ENCODE measurements at regions not wholly inside any gene's neighbourhood (a gene's known extent, or its start where the extent isn't known, plus 50 kb on each side); places are given as distances from the start of the nearest gene placed in this dataset.
"Not testable (repeated sequence)": the region's sequence is repeated elsewhere in the genome, so short reads cannot be mapped to it uniquely, and the experiment has no call there.

DNA sequence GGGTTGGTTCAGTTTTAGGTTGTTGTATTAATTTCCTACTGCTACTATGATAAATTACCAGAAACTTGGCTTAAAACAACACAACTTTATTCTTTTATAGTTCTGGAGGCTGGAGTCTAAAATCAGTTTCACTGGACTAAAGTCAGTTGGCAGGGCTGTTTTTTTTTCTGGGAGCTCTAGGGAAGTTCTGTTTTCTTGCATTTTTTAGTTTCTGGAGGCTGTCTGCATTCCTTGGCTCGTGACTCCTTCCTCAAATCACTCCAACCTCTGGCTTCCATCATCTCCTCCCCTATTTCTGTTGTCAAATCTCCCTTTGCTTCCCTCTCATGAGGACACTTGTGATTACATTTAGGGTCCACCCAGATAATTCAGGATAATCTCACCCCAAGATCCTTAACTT, 51.3 kb upstream of the SUB1 start:
- no peak for DNase-seq

DNA sequence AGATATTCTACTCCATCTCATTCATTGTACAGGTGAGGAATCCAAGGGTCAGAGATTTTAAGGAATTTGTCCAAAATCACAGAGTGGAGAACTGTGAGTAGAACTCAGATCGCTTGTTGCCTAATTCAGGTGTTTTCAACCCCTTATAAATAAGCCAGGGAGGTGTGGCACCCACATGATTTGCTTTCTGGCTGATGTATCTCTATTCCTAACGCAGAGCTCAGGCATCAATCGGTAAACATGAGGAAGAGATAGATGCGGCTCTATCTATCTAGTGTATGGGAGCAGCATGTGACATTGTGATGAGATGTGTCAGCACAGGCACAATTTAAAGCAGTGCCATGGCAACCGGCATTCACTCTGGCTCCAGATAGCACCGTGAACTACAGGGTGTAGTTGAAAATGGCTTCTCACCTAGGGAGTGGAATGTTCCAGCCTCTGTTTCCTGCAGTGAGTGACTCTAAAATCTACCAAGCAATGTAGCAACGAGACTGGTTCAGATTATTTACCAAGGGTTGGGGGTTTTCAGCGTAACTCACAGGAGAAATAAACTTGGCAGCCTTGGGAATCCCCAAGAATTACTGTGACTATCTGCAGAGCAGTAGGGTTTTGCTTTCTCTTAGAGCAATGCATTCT, 53.4 kb upstream of the SUB1 start:
- no peak for DNase-seq

DNA sequence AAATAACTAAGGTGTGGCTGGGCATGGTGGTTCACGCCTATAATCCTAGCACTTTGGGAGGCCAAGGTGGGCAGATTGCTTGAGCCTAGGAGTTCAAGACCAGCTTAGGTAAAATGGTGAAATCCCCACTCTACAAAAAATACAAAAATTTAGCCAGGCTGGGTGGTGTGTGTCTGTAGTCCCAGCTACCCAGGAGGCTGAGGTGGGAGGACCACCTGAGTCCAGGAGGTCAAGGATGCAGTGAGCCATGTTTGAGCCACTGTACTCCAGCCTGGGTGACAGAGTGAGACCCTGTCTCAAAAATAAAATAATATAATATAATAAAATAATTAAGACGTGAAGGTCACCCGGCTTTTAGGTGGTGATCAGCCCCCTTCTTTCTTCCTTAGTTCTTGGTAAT, 58.0 kb upstream of the SUB1 start:
- not testable (repeated sequence) for DNase-seq

DNA sequence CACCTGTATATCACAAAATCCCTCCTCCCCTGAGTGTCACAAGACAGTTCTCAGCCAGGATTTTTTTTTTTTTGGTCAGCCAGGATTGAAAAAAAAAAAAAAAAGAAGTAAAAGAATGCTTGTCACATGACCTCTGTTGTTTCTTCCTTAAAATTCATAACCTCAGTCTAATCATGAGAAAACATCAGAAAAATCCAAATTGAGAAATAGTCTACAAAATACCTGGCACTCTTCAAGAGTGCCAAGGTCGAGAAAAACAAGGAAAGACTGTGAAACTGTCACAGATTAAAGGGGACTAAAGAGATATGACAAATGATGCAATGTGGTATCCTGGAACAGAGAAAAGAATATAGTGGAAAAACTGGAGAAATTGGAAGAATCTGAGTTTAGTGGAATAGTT, 58.5 kb upstream of the SUB1 start:
- DNase-seq = no peak

DNA sequence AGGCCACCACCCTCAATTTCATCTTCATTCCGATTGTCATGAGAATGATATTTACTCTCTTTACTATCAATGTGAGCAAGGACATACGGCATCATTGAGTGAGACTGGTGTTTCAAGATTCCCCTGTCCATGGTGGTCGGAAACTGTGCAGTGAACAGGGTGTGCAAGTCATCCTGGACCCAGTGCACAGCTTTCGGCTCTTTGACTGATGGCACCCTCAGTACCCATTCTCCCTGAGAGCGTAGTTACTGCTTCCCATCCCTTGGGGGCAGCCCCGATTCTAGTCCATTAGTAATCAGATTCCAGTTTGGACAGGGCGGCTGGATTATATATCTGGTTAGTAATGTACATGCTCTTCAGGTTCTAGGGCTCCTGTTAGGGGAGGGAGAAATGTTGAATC, 61.7 kb upstream of the SUB1 start:
- DNase-seq = no peak

DNA sequence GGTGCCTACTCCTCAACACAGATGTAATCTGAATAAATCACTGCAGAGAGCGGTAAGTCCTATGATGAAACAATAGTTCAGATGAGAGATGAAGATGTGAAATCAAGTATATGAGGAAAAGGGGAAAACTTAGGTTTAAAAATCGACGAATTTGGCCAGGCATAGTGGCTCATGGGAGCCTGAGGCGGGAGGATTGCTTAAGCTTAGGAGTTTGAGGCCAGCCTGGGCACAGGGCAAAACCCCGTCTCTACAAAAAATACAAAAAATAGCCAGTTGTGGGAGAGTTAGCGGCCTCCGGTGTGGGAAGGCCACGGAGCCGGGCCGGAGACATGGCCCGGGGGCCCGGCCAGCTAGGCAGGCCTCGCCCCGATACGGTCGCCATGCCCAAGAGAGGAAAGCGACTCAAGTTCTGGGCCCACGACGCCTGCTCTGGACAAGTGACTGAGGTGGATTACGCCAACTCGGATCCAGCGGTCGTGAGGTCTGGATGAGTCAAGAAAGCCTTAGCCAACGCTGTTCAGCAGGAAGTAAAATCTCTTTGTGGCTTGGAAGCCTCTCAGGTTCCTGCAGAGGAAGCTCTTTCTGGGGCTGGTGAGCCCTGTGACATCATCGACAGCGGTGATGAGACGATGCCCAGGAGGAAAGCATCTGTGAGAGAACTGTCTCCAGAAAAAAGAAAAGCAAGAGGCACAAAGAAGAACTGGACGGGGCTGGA, 62.8 kb upstream of the SUB1 start:
- DNase-seq = no peak

DNA sequence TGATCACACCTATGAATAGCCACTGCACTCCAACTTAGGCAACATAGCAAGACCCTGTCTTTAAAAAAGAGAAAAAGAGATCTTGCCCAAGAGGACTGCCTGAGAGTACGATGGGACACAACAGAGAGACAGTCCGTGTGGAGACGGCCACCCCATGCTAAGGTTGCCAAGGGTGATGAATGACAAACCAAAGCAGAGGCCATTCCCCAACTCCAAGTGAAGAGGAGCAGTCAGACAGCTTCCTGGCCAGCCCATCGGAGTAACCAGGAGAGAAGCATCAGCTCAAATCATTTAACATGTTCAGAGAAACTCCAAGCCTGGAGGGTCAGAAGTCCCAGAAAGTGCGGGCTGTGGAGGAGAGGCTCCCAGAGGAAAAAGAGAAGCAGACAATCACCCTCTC, 63.9 kb upstream of the SUB1 start:
- DNase-seq = no peak

DNA sequence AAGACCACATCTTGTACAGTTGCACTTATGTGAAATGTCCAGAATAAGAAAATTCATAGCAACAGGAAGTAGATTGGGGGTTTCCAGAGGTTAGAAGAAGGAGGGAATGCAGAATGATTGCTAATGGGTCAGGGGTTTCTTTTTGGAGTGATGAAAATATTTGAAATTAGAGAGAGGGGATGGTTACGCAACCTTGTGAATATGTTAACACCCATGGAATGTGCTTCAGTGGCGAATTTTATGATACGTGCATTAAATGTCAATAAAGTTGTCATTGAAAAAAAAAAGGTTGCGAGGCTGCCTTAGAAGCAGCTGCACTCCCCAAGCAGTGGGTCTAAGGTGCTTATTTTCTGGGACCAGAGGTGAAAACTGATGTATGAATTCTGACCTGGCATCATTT, 64.4 kb upstream of the SUB1 start:
- DNase-seq = no peak

DNA sequence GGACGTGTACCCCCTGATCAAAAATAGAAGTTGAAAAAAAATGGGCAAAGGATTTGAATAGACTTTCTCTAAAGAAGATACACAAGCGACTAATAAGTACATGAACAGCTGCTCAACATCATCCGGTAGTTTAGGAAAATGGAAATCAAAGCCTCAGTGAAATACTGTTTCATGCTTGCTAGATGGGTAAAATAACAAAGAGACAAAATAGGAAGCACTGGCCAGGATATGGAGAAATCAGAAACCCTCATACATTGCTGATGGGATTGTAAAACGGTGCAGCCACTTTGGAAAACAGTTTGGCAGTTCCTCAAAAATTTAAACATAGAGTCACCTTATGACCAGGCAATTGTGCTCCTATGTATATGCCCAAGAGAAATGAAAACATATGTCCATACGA, 65.0 kb upstream of the SUB1 start:
- no peak for DNase-seq

DNA sequence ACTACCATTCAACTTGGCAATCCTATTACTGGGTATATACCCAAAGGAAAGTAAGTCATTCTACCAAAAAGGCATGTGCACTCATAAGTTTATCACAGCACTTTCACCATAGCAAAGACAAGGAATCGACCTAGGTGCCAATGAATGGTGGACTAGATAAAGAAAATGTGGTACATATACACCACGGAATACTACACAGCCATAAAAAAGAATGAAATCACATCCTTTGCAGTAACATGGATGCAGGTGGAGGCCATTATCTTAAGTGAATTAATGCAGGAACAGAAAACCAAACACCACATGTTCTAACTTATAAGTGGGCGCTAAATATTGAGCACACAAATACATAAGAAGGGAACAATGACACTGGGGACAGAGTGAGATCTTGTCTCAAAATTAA, 65.8 kb upstream of the SUB1 start:
- DNase-seq = no peak

DNA sequence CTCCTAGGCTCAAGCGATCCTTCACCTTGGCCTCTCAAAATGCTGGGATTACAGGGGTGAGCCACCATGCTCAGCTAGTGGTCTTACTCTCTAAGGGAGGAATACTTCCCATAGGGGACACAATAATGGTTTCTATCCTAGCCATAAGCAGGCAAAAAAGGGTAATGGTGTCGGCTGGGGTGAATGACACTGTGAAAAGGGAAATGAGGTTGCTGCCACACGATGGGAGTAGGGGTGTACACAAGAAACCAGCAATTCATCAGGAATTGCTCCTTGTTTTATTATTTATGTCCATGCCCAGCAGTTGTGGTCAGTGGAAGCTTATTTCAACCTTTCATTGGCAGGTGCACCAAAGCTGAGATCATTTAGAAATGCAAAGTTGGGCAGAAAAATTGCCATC, 70.3 kb upstream of the ZFR start:
- DNase-seq = no peak

DNA sequence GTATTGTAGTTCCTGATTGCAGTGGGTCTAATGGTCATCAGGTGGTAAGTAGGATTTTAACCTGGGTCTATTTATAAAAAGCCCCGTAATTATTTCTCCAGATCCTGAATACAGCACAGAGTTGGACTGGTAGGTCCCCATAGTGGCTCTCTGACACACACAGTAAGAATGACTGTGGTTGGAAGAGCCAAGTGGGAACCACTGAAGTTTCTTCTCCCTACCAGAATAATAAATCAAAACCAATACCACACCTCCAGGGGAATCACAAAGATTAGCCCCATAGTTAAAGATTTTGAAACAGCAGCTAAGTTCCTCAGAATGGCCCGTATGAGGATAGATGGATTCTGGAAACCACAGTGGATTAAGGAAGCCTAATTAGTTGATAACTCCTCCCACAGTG, 68.4 kb upstream of the ZFR start:
- DNase-seq = no peak

DNA sequence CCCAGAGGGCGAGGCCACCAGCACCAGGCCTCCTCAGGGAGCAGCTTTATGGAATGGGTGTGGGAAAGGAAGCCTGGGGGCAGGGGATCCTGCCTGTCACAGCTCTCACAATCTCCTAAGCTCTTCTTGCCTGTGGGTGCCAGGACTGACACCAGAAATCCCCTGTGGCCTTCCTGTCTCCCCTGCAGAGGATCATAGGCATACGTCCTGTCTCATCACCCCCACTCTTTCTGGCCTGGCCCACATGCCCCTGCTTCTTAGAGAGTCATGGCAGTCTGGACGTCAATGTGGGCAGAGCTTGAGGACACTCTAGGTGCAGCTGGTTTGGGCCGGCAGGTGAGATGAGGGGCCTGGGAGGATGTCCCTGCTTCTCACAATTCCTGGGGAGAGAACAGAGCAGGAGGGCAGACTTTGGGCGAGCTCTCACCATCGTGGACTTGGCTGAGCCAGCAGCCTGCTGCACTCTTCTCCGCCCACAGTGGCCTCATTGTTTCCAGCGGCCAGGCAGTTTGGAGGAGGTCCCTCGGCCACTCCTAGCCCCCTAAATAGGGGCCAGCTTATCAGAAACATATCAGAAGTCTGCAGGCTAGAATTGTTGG, 67.3 kb upstream of the ZFR start:
- peak; percentile 5 for DNase-seq

DNA sequence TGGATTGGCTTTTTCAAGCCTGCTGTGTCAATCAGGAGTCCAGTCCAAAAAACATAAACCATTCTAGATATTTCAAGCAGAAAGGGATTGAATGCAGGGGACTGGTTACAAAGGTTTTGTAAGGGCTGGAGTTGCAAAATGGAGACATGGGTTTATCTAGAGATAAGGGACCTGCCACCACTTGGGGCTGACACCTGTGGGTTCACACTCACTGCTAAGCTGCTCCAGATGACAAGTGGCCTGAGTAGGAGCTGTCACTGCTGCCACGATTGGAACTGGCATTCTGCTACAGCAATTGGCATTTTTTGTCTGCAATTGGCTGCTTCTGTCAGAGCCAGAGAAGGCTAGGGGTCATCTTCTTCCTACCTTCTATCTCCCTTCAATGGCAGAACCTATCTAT, 66.3 kb upstream of the ZFR start:
- DNase-seq = no peak

DNA sequence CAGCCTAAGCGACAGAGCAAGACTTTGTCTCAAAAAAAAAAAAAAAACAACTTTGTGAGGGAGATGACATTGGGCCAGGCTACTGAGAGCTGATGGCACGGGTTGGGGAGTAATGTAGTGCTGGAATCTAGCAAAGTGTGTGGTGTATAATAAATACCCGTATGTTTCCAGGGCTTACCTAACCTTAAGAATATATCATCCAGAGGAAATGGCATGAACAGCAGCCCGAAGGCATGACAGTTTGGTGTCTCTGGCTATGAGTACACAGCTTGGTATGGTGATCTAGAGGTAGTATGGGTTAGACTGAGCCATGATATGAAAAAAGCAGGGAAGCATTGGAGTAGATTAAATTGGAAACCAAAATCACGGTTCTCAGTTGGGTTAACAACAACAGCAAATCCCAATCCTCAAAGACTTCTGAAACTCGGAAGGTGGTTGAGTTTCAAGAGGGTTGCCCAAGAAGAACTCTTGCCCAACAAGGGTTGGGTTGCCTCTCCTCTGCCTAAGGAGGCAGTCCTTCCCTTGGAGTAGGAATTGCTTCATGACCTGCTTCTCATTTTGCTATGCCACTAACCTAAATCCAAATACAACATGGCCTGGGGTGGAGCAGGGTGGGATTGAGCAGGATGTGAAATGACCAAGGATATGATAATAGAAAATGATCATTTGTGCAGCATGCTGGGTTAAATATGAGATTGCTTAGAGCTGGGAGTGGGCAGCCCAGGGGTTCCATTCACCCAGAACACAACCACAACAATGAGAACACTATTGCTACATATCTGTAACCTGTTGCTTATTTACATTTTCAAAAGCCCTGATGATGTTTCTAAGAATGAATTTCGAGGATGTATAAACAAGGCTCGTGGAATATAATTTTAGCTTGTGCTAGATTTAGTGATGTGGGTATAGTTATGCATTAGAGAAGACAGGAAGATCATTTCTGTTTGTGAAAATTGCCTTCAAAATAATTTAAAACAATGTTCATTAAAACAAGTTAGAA, 64.6 kb upstream of the ZFR start:
- DNase-seq = no peak

DNA sequence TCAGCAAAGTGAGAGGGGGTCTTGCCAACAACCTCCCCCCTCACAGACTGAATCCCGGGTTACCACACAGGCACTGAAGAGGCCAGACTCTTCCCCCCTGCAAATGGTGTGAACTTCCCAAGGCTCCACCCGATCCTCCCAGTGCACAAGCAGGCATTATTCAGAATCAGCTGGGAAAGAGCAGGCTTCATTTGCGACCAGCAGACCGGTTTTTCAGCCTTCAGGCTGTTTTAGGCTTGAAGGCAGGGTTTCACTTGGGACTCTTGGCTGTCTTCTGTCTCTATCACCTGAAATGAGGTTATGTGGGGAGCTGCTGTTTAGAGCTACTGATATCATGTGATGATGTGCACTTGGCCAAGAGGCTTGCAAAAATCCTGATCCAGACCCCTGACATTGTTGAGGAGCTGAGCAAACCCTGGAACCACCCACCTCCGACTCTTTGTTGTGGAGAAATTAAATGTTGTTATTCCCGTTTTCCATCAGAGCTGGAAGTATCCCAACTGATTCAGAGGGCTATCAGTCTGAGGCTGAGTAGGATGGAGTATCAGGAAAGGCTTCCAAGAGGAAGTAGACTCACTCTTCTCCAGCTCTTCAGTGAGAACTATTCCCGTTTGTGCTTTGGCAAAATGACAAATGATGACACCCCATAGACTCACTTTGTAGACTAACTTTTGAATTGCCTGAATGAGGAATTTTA, 63.3 kb upstream of the ZFR start:
- DNase-seq = no peak

DNA sequence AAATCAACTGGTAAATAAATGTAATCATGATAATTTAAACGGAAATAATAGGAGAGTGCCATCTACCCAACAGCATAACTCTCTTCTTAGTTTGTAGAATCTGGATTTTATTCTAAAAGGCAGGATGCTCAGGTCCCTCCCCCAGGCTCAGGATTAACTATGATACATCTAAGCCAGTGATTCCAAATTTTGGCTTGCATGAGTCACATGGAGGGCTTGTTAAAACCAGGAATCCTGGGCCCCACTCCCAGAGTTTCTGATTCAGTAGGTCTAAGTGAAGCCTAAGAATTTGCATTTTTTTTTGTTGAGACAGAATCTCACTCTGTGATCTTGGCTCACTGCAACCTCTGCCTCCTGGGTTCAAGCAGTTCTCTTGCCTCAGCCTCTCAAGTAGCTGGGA, 62.3 kb upstream of the ZFR start:
- DNase-seq = no peak

DNA sequence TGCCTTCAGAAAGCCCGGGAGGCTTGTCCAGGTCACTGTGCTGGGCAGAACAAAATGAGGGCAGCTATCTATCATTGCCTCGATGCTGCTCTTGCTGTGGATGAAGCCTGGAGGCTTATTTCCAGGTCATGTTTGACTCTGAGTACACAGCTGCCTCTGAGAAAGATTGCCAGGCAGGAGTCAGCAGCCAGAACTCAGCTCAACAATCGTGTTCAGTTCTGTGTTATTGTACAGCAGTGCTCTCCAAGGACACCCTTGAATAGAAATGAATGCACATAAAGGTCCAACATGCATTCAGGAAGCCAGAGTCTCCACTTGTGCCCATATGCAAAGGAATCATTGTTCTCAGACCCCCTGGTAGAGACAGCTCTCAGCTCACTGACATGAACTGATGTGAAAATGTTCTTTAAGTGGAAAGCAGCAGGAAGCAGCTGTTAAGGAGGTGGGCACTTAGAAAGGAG, 61.7 kb upstream of the ZFR start:
- no peak for DNase-seq

DNA sequence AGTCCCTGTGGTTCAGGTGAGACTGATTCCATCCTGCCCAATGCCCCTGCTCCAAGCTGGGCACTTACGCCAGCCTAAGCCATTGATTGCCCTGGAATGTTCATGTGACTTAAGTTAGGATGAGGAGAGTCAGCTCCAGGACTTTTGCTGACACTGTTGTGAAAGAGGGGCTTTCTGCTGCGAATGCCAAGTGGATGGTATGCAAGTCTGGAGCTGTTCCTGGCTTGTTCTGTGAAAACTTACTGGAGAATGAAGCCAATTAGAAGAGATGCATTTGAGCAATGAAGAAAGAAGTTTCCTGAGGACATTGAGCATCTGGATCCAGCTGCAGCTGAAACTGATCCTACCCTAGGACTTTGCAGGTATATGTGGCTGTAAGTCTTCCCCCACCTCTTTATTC, 61.2 kb upstream of the ZFR start:
- no peak for DNase-seq

DNA sequence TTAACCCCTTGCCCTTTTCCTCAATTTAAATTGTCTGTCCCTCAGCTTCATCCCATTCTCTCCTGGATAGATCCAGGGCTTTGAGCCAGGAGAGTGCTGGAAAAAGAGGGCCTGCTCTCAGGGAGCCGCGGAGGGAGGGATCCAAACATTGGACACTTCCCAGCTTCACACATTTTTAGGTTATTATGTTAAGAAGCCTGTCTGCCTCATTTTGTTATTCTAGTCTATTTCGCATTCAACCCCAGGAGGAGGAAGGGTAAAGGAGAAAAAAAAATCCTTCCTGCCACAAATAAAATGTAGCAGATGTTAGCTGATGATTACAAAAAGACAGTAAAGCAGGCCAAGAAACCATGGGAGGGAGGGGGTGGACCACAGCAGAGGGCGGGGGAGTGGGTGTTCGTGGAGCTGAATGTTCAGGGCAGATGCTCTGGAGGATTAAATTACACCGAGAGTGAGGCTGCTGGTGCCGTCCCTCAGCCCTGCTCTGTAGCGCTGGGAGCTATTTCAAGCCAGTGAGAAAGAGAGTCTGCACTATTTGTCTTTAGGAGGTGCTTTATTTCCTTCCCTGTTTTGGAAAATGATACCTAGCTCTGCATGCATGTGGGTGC, 60.6 kb upstream of the ZFR start:
- peak; percentile 56 for DNase-seq

DNA sequence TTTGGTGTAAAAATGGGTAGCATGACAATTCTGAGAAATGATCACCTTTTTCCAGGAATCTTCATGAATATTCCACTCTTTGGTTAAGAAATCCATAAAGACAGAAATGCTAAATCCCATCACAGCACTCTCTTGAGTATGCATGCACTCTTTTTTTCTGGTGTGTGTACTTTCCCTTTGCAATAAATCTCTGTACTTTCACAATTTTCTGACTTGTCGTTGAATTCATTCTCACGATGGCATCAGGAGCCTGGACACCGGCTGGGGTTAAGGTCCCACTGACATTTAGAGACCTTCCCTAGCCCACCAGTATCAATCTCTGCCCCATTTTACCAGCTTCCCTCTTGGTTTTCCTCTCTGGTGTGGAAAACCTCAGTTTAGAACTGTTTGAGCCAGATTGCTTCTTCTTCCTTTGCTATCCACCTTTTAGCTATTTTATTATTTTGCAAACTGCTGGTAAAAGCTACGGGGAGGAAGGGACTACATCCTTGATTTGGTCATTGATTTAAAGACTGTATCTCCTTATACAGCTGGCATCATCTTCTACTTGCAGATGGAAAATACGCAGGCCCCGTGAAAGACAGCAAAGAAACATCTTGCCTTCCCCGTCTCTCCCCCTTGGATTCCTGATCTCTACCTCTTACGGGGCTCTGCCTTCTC, 59.9 kb upstream of the ZFR start:
- DNase-seq = no peak

DNA sequence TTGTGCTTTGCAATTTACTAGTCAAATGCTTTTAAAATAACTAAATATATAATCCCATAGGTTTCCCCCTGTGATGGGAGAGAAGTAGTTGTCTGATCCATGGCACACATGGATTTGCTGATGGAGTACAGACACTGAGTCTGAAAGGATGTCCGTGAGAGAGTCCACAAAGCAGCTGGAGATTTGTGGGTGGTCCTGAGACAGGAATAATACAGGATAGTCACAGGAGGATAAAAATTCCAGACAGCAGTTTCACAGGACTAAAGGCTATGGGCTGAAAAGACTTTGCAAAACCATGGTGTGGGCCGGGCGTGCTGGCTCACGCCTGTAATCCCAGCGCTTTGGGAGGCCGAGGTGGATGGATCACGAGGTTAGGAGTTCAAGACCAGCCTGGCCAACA, 58.7 kb upstream of the ZFR start:
- no peak for DNase-seq
